K562 (cell line): ENCODE measurements at regions not wholly inside any gene's neighbourhood (a gene's known extent, or its start where the extent isn't known, plus 50 kb on each side); places are given as distances from the start of the nearest gene placed in this dataset.

Experiments used
- ARID3B ChIP-seq: fragments of 250-450 bp; sonication (Bioruptor Pico); IDR thresholded peaks from 2 replicates; pipeline ENCODE4 v1.4.0; 2020; ENCODE audit warnings: borderline replicate concordance
- E2F5 ChIP-seq: sonication (generic); formaldehyde crosslinking; IDR thresholded peaks from 2 replicates; pipeline ENCODE4 v1.8.0; 2022; ENCODE audit warnings: mild to moderate bottlenecking, missing genetic modification reagents
- SETDB1 ChIP-seq: IDR thresholded peaks from one replicate; pipeline ENCODE4 v1.6.1; 2012; ENCODE audit warnings: low read length, control low read depth, inconsistent platforms
- SFPQ ChIP-seq: fragments of 200-400 bp; formaldehyde crosslinking; IDR thresholded peaks from 2 replicates; pipeline ENCODE4 v1.6.1; 2017; ENCODE audit warnings: mild to moderate bottlenecking, low read depth, low read length, moderate library complexity
- SMARCB1 ChIP-seq: IDR thresholded peaks from 2 replicates; pipeline ENCODE4 v1.6.1; 2011; ENCODE audit warnings: improper control_type of control experiment, low read depth; ENCODE audit not compliant: insufficient read length
- SMC3 ChIP-seq: conservative IDR thresholded peaks from 2 replicates; pipeline ENCODE4 v1.6.1; 2011; ENCODE audit warnings: low read depth, low read length, improper control_type of control experiment; ENCODE audit not compliant: insufficient read depth
- ZNF263 ChIP-seq: sonication (generic); formaldehyde crosslinking; IDR thresholded peaks from 2 replicates; pipeline ENCODE4 v1.8.0; 2022; ENCODE audit warnings: mild to moderate bottlenecking, missing genetic modification reagents, borderline replicate concordance
- ZNF76 ChIP-seq: fragments of 250-450 bp; sonication (Bioruptor Pico); IDR thresholded peaks from 2 replicates; pipeline ENCODE4 v1.4.0; 2020; ENCODE audit warnings: mild to moderate bottlenecking, moderate library complexity, borderline replicate concordance
- ZNF766 ChIP-seq: fragments of 200-800 bp; sonication (Bioruptor generic); conservative IDR thresholded peaks from 2 replicates; pipeline ENCODE4 v1.6.1; 2016; ENCODE audit warnings: missing genetic modification characterization, missing compliant biosample characterization

- TF ChIP-seq ZNF76 (CRISPR knock-in tag): no peak
- TF ChIP-seq ZNF766 (CRISPR knock-in tag): no peak
- no peak for TF ChIP-seq ARID3B (CRISPR knock-in tag)
- no peak for TF ChIP-seq E2F5 (CRISPR knock-in tag)
- no peak for TF ChIP-seq ZNF263 (CRISPR knock-in tag)
- TF ChIP-seq SMC3: no peak
- TF ChIP-seq SETDB1: no peak
- no peak for TF ChIP-seq SMARCB1
- no peak for TF ChIP-seq SFPQ
Measured at GRCh38 chr18:44356566-44357157, 324.0 kb upstream of the SETBP1 start (continued).
